Spleen (tissue), 8 donors: ENCODE measurements at regions not wholly inside any gene's neighbourhood (a gene's known extent, or its start where the extent isn't known, plus 50 kb on each side); places are given as distances from the start of the nearest gene placed in this dataset.

Experiments
- DNase-seq: peaks from one replicate; pipeline ENCODE4 v3.0.0-alpha.2; 2020
- H3K27ac ChIP-seq, 8 donors: fragments of 200-600 bp; sonication (generic) in 7 of 8; 1 replicate in 4 of 8; 2 replicates in 4 of 8; pipeline versions ENCODE4 v1.5.0 to v1.8.0; 2016 to 2021; ENCODE audit warnings: inconsistent platforms in 4 of 8, mild to moderate bottlenecking in 4 of 8, moderate library complexity in 1 of 8
- H3K27me3 ChIP-seq, 7 donors: fragments of 200-600 bp; sonication (generic) in 6 of 7; replicated peaks in 1 of 7; 1 replicate in 4 of 7; 2 replicates in 3 of 7; pipeline versions ENCODE4 v1.5.0 to v1.8.0; 2016 to 2021; ENCODE audit warnings: inconsistent platforms in 3 of 7, mild to moderate bottlenecking in 1 of 7
- H3K36me3 ChIP-seq, 6 donors: fragments of 200-600 bp; sonication (generic) in 5 of 6; 1 replicate in 4 of 6; 2 replicates in 2 of 6; pipeline versions ENCODE4 v1.5.0 to v1.8.0; 2016 to 2021; ENCODE audit warnings: inconsistent platforms in 2 of 6
- H3K4me1 ChIP-seq, 6 donors: fragments of 200-600 bp; sonication (generic) in 5 of 6; 1 replicate in 3 of 6; 2 replicates in 3 of 6; pipeline versions ENCODE4 v1.5.0 to v1.8.0; 2016 to 2021; ENCODE audit warnings: inconsistent platforms in 3 of 6
- H3K4me3 ChIP-seq, 8 donors: fragments of 200-600 bp; sonication (generic) in 7 of 8; 1 replicate in 4 of 8; 2 replicates in 4 of 8; pipeline versions ENCODE4 v1.5.0 to v1.8.0; 2016 to 2021; ENCODE audit warnings: inconsistent platforms in 4 of 8, mild to moderate bottlenecking in 4 of 8, moderate library complexity in 2 of 8
- H3K9me3 ChIP-seq, 8 donors: fragments of 200-600 bp; sonication (generic) in 7 of 8; 1 replicate in 4 of 8; 2 replicates in 4 of 8; pipeline versions ENCODE4 v1.5.0 to v1.8.0; 2016 to 2021; ENCODE audit warnings: inconsistent platforms in 4 of 8
- POLR2A ChIP-seq, 3 donors: fragments of 450-650 bp; IDR thresholded peaks; one replicate each; pipeline ENCODE4 v1.5.1; 2017; ENCODE audit warnings: antibody characterized with exemption in 3 of 3, mild to moderate bottlenecking in 1 of 3
- POLR2AphosphoS5 ChIP-seq, 3 donors: sonication (generic); formaldehyde crosslinking; IDR thresholded peaks; one replicate each; pipeline ENCODE4 v1.5.1; 2017; ENCODE audit warnings: antibody characterized with exemption in 3 of 3
- intact Hi-C: fragments of 100-400 bp; cut with DNase I; formaldehyde crosslinking; loops from one replicate; pipeline ENCODE4 v1.15.0; 2023; ENCODE audit warnings: low total_unique reads
- small RNA-seq, 4 donors: library from RNA; depleted of rRNA; stranded (forward); fragments of <200 nt; gene quantifications; one replicate each; pipeline ENCODE3, GENCODE V24; 2016
- TF ChIP-seq, protein P1 (sequence below), 11 experiments: fragments of 200-600 bp in 7 of 11; fragments of 450-650 bp in 4 of 11; sonication (generic) in 4 of 11; IDR thresholded peaks in 8 of 11; conservative IDR thresholded peaks in 3 of 11; 1 replicate in 7 of 11; 2 replicates in 4 of 11; pipeline versions ENCODE4 v1.4.0 to v1.8.0; 2016 to 2021; ENCODE audit warnings: antibody characterized with exemption in 11 of 11, inconsistent platforms in 4 of 11, mild to moderate bottlenecking in 1 of 11
- donor health status: DM: no; HTN: no; CAD: no; lungs with moderate emphysema.
- donor health status: DM: no; HTN: no; CAD: no.
- donor health status: DM: no; HTN: no; CAD: no.
- donor health status: DM: yes; HTN: yes; CAD: no.

DNA sequence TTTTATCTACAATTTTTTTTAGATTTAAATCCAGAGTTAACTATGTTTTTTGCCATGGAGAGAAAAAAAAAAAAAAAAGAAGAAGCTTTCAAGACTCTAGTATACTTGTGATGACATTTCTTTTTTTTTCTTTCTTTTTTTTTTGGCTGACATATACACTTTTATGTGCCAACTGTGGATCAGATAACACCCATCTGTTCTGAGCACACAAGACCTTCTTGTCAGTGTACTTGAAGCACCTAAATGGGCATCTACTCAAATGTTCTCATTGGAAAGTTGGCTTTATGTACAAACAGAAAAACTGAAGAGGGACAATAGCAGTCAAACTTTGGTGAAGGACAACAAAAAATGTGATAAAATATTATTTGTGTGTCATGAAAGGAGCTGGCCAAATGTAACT lies 904.5 kb downstream of the GRIK2 start:
- no peak overlapping the region for H3K27ac ChIP-seq
- TF ChIP-seq POLR2A (IDR thresholded peaks at IDR 0.05) = no peak
- no peak for TF ChIP-seq POLR2AphosphoS5 (IDR thresholded peaks at IDR 0.05)
- TF ChIP-seq, protein P1, sequence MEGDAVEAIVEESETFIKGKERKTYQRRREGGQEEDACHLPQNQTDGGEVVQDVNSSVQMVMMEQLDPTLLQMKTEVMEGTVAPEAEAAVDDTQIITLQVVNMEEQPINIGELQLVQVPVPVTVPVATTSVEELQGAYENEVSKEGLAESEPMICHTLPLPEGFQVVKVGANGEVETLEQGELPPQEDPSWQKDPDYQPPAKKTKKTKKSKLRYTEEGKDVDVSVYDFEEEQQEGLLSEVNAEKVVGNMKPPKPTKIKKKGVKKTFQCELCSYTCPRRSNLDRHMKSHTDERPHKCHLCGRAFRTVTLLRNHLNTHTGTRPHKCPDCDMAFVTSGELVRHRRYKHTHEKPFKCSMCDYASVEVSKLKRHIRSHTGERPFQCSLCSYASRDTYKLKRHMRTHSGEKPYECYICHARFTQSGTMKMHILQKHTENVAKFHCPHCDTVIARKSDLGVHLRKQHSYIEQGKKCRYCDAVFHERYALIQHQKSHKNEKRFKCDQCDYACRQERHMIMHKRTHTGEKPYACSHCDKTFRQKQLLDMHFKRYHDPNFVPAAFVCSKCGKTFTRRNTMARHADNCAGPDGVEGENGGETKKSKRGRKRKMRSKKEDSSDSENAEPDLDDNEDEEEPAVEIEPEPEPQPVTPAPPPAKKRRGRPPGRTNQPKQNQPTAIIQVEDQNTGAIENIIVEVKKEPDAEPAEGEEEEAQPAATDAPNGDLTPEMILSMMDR (IDR thresholded peaks at IDR 0.05 in 8 of 11, conservative IDR thresholded peaks at IDR 0.05 in 3 of 11) = no peak
- H3K9me3 ChIP-seq = peaks cover 0 to 17% (median 2%) of the 10 kb centered on the region in 8 donors
- intact Hi-C loops = no loop called here
- no peak overlapping the region for H3K4me3 ChIP-seq
- no peaks in the 10 kb centered on the region for H3K4me1 ChIP-seq
- no peak for DNase-seq
- H3K36me3 ChIP-seq = no peaks in the 10 kb centered on the region
- H3K27me3 ChIP-seq = no peaks in the 10 kb centered on the region

Small RNA genes lying in the stretch of these regions (small RNA-seq; reads per million reads assigned to genes)
- gene RF00438 = 0 reads per million in 4 donors
